ENCODE measurements at regions not wholly inside any gene's neighbourhood (a gene's known extent, or its start where the extent isn't known, plus 50 kb on each side); places are given as distances from the start of the nearest gene placed in this dataset.

DNA sequence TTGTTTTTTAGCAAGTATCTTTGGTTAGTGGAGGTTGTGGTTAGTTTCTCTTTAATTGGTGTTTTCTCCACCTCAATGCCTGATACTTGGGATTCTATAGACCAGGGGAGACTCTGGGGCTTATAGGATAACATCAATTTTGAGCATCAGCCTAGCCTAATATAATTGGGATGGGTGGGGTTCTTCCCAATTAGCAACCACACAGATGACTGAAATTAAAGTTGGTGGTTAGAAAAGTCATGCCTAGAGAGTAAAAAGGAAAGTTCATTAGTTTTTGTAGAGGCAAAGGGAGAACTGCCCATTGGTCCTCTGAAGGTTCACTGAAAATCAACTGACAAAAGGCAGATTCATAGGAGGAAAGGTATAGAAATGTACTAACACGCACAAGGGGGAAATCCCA lies 843.3 kb downstream of the TSN start:
- WGBS, 2 donors, result 85 to 94% methylated on average over 1 of the region's 1 CpG
- H3K27ac ChIP-seq, result no peak overlapping the region
- no peak for ATAC-seq
- H3K27me3 ChIP-seq, result no peaks in the 10 kb centered on the region
- no peak for DNase-seq
- intact Hi-C loops (cut with DNase I), result no loop called here
- FAIRE-seq, result no peak
- no peaks in the 10 kb centered on the region for H3K9me3 ChIP-seq
- no peak overlapping the region for H3K4me3 ChIP-seq
- H3K36me3 ChIP-seq, result no peaks in the 10 kb centered on the region
- no peaks in the 10 kb centered on the region for H3K4me1 ChIP-seq
- TF ChIP-seq, protein P1, sequence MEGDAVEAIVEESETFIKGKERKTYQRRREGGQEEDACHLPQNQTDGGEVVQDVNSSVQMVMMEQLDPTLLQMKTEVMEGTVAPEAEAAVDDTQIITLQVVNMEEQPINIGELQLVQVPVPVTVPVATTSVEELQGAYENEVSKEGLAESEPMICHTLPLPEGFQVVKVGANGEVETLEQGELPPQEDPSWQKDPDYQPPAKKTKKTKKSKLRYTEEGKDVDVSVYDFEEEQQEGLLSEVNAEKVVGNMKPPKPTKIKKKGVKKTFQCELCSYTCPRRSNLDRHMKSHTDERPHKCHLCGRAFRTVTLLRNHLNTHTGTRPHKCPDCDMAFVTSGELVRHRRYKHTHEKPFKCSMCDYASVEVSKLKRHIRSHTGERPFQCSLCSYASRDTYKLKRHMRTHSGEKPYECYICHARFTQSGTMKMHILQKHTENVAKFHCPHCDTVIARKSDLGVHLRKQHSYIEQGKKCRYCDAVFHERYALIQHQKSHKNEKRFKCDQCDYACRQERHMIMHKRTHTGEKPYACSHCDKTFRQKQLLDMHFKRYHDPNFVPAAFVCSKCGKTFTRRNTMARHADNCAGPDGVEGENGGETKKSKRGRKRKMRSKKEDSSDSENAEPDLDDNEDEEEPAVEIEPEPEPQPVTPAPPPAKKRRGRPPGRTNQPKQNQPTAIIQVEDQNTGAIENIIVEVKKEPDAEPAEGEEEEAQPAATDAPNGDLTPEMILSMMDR (IDR thresholded peaks at IDR 0.05), result no peak

DNA sequence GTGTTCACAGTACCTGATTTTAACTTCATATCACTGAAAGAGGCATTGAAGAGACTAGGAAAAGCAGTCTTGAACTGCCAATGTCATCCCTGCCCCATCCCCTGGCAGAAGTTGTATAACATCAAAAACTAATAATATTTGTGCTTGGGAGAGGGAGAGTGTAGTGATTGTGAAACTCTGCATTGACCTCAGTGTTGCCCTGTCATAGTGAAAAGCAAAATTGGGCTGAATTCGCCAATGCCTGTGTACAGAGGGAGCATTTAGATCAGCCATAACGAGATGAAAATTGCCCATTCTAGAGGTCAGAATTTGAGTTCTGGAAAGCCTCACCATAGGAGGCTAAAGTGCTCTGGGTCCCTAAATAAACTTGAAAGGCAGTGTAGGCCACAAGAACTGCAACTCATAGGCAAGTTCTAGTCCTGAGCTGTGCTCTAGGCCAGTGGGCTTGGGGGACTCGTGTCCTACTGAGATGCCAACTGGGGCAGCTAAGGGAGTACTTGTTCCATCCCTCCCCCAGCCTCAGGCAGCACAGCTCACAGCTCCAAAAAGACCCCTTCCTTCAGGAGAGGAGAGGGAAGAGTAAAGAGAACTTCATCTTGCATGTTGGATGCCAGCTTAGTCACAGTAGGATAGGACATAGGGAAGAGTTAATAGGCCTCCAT lies 855.6 kb downstream of the TSN start:
- H3K4me3 ChIP-seq, result no peak overlapping the region
- no peaks in the 10 kb centered on the region for H3K4me1 ChIP-seq
- FAIRE-seq (no peak), DNase-seq (no peak), ATAC-seq (no peak)
- H3K36me3 ChIP-seq, result no peaks in the 10 kb centered on the region
- intact Hi-C loops (cut with DNase I), result no loop called here
- no peak overlapping the region for H3K27ac ChIP-seq
- no peaks in the 10 kb centered on the region for H3K27me3 ChIP-seq
- WGBS, 2 donors, result 67 to 78% methylated on average over 3 of the region's 3 CpGs
- TF ChIP-seq, protein P1 (IDR thresholded peaks at IDR 0.05), result no peak
- no peaks in the 10 kb centered on the region for H3K9me3 ChIP-seq

DNA sequence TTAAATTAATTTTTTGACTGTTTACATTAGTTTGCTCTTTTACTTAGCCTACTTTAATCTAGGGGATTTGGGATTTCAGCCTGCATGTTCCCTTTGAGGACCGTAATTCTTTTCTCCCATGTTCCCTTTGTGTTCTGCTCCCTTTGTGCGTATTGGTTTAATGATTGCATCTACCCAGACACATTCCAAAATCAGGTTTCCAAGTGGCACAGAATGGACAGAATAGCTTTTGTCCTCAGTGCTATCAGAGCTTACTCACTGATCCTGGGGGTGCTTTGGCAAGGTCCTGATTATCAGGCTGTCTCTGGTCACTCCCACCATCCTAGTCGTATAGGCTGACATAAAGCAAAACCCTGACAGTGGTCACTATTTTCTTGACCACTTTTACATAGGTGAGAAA lies 867.5 kb downstream of the TSN start:
- Histone ChIP-seq H3K4me3 (no peak overlapping the region), H3K9me3 (no peaks in the 10 kb centered on the region), H3K27me3 (no peaks in the 10 kb centered on the region), H3K4me1 (no peaks in the 10 kb centered on the region), H3K36me3 (no peaks in the 10 kb centered on the region), H3K27ac (no peak overlapping the region)
- no peak for FAIRE-seq
- ATAC-seq, result no peak
- intact Hi-C loops (cut with DNase I), result no loop called here
- 40 to 55% methylated on average over 3 of the region's 3 CpGs for WGBS, 2 donors
- TF ChIP-seq, protein P1 (IDR thresholded peaks at IDR 0.05), result no peak
- no peak for DNase-seq

DNA sequence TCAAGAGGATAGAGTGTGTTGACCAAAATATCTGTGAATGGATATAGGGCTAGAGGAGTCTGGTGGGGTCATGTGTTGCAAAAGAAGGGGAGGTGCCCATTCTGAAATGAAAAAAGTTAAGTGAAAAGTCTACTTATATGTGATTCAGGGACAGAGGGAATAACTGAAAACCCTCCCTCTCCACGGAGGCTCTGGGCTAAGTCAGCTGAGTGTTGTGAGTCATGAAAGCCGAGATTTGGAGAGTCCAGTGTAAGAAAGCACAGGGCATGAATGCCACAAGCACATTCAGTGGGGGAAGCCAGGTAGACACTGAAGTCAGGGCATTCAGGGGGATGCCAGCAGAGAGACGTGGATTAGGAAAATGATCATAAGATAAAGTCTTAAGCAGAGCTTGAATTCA lies 871.9 kb downstream of the TSN start:
- Histone ChIP-seq H3K4me3 (no peak overlapping the region), H3K4me1 (no peaks in the 10 kb centered on the region), H3K9me3 (no peaks in the 10 kb centered on the region), H3K27me3 (no peaks in the 10 kb centered on the region), H3K27ac (no peak overlapping the region), H3K36me3 (no peaks in the 10 kb centered on the region)
- DNase-seq (no peak), FAIRE-seq (no peak), ATAC-seq (no peak)
- 42 to 48% methylated on average over 3 of the region's 3 CpGs for WGBS, 2 donors
- TF ChIP-seq, protein P1 (IDR thresholded peaks at IDR 0.05), result no peak
- intact Hi-C loops (cut with DNase I), result no loop called here

DNA sequence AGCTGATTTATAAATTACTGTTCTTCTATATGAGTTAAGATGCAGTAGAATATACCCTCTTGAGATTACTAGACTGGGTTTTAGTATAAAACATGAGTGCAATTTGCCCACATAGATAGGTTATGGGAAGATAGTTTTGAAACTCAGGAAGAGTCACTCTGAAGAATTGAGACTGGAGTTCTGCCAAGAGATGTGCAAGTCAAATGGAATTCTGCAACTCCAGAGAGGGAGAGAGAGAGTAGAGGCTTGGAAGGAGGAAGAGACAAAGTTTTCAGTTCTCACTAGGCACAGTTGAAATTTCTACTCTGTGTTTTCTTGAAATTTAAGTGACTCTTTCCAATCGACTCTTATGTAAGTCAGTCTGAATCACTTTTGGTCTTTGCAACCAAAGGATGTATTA lies 878.8 kb downstream of the TSN start:
- DNase-seq, result no peak
- Histone ChIP-seq H3K4me1 (no peaks in the 10 kb centered on the region), H3K27me3 (no peaks in the 10 kb centered on the region), H3K36me3 (no peaks in the 10 kb centered on the region), H3K9me3 (no peaks in the 10 kb centered on the region), H3K27ac (no peak overlapping the region), H3K4me3 (no peak overlapping the region)
- no peak for ATAC-seq
- 73 to 81% methylated on average over 1 of the region's 1 CpG for WGBS, 2 donors
- intact Hi-C loops (cut with DNase I), result no loop called here
- TF ChIP-seq, protein P1 (IDR thresholded peaks at IDR 0.05), result no peak
- FAIRE-seq, result no peak
